NCI-H1048 (cell line): ENCODE measurements at regions not wholly inside any gene's neighbourhood (a gene's known extent, or its start where the extent isn't known, plus 50 kb on each side); places are given as distances from the start of the nearest gene placed in this dataset.
"Not testable (repeated sequence)": the region's sequence is repeated elsewhere in the genome, so short reads cannot be mapped to it uniquely, and the experiment has no call there.

Experiments
- DNase-seq: peaks from one replicate; lab custom pipeline; 2025; lab: John Stamatoyannopoulos, UW

DNA sequence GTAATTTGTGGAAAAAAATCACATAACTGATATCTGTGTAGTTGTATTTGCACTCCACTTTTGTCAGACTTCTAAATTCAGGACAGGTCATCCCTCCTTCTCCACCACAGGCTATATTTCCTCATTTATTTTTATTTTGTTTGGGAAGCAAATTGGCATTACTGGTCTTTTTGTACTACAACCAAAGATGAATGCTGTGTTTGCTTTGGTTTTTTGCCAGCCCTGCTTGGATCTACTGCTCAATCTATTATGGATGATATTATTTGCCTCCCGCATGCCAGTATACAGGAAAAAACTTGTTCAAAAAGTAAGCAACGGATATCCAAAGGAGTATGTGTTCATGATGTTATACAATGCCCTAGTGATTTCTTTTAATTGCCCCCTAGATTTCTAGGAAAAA, 948.8 kb downstream of the TRHDE start:
- DNase-seq, result no peak

- DNase-seq, result no peak
These were observed 949.2 kb downstream of the TRHDE start for GRCh38 chr12:73221398-73221797.

GRCh38 chr12:73221836-73222235, 949.7 kb downstream of the TRHDE start:
- DNase-seq, result no peak

- no peak for DNase-seq
These were observed 953.3 kb downstream of the TRHDE start for GRCh38 chr12:73225371-73225937.

- no peak for DNase-seq
These were observed 953.8 kb downstream of the TRHDE start for GRCh38 chr12:73225941-73226340.

GRCh38 chr12:73226593-73226992, 954.4 kb downstream of the TRHDE start:
- DNase-seq, result no peak

DNA sequence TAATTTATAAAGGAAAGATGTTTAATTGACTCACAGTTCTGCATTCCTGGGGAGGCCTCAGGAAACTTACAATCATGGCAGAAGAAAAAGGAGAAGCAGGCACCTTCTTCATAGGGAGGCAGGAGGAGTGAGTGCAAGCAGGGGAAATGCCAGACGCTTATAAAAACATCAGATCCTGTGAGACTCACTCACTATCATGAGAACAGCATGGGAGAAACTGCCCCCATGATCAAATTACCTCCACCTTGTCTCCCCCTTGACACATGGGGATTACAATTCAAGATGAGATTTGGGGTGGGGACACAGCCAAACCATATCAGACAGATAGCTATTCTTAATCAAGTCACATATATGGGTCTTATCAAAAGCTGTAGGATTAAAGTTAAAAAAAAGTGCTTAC, 956.7 kb downstream of the TRHDE start:
- DNase-seq, result not testable (repeated sequence)

DNA sequence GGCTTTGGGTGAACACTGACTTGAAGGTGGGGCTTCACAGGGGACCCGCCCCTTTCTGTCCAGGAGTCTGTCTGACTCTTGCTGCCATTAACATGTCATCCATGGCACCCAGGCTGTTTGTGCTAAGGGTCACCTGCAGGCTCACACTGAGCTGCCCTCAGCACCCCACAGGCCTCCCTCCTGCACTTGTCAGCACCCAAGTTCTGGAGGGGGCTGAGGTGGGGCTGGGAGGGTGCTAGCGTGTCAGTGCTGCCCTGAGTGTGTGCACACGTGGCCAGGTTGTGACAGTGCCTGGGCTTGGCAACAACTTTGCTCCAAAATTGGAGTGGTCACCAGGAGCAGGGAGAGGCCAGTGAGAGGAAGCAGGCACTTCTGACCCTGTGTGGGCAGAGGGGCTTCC, 963.2 kb downstream of the TRHDE start:
- DNase-seq, result no peak

GRCh38 chr12:73240110-73240509, 967.9 kb downstream of the TRHDE start:
- no peak for DNase-seq

- no peak for DNase-seq
These were observed 990.7 kb downstream of the TRHDE start for GRCh38 chr12:73262788-73263381.

- DNase-seq, result no peak
These were observed 994.0 kb downstream of the TRHDE start for GRCh38 chr12:73266206-73266605.

DNA sequence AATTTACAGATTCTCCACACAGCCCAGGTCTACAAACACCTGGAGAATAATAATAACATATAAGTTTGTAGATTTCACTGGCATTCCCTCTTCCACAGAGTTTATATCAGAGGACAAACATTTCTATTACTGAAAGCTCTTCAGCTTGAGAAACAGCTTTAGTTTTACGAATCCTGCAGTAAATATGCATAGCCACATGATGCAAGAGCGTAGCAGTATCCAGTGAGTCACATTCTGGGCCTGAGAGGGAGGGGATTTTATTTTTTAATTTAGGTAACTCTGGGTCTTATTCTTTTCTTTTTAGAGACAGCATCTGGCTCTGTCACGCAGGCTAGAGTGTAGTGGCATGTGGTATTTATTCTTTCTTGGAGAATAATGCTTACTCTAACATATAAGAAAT, 1002.8 kb downstream of the TRHDE start:
- DNase-seq, result no peak

DNA sequence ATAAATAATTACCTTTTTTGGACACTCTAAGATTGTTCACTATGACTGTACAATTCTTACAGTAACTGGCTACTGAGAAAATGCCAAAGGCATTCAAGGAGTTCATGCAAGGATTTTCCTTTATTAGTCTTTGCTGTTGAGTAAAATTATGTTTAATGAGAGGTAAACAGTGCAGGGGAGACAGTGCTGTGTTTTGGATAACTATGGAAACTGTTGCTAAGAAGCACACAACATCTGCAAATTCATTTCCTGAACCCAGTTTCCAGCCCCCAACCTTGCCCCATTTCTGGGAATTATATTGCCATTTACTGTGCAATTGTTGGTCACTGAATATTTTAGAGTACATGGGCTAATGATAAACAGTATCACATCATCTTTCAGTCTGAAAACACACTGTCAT, 1005.8 kb downstream of the TRHDE start:
- no peak for DNase-seq

- DNase-seq, result no peak
These were observed 1029.4 kb downstream of the TRHDE start for GRCh38 chr12:73301530-73301929.

GRCh38 chr12:73307260-73307659, 1035.1 kb downstream of the TRHDE start:
- DNase-seq, result no peak

DNA sequence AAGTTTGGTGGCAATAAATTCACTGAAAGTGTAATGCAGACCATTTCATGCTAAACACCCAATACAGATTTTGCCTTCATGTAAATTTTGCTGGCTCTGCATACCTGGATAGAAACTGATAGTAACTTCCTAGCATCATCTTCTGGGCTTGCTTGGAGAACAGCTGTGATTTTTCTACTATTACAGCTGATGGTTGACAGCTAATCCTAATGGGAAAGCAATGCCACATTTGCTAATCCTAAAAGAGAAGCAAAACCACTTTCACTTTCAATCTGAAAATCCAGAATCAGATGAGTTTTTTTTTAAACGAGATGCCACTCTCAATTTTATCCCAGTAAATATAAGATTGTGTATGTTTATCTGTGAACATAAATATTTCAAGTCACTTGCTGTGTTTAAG, 1035.9 kb downstream of the TRHDE start:
- DNase-seq, result no peak

GRCh38 chr12:73308747-73309146, 1036.6 kb downstream of the TRHDE start:
- no peak for DNase-seq

DNA sequence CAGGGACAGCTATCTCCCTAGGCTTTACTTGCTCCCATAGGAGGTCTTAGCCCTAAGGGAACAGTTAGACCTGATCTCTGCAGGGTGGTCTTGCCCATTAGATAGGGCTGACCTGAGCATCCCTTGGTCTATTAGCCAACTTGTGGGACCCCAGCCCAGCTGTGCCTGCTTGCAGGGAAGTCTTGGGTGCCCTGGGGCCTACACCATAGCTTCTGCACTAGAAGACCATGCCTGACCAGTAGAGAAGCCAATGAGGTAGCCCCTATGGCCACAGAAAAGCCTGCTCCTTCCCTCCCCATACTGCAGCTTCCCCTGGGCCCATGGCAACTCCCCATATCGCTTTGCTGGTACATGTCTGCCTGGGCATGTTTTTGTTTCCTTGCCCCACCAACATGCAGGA, 1049.1 kb downstream of the TRHDE start:
- no peak for DNase-seq

- DNase-seq, result no peak
These were observed 1049.6 kb downstream of the TRHDE start for GRCh38 chr12:73321776-73322175.

GRCh38 chr12:73330584-73331351, 1058.6 kb downstream of the TRHDE start:
- DNase-seq, result no peak

DNA sequence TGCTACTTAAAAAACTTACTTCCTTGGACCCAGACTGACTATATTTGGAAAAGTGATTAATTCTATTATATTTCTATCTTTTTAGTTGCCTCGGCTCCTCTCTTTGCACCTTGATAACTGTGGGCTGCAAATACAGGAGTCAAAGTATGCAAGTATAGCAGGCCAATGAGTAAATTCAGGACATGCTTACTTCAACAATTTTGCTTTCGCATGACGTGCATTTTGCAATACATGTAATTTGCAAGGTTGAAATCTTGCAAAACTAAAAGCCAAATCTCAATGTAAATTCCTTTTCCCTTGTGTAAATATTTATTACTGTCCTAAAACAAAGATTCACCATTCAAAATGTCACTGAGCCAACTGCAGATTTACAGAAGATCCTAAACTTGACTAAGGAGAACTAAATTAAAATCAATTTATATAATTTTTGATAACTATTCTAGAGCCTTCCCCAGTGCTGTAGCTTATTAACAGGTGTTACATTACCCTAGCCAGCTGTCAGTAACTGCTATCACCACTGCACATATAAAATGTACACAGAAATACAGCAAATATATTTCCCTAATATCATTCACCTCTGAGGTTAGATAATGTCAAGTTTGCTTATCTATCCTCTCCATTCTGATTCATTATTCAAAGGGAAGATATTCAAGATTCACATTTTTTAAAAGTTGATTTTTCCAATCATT, 1069.5 kb downstream of the TRHDE start:
- DNase-seq, result no peak

- DNase-seq, result no peak
These were observed 1070.6 kb downstream of the TRHDE start for GRCh38 chr12:73342733-73343132.

GRCh38 chr12:73352826-73353225, 1080.7 kb downstream of the TRHDE start:
- DNase-seq, result no peak
